T-helper 22 cell (primary cell): ENCODE measurements at regions not wholly inside any gene's neighbourhood (a gene's known extent, or its start where the extent isn't known, plus 50 kb on each side); places are given as distances from the start of the nearest gene placed in this dataset.

Experiments
- DNase-seq: peaks from one replicate; pipeline ENCODE4 v3.0.0-alpha.2; 2020; ENCODE audit warnings: low read depth

DNA sequence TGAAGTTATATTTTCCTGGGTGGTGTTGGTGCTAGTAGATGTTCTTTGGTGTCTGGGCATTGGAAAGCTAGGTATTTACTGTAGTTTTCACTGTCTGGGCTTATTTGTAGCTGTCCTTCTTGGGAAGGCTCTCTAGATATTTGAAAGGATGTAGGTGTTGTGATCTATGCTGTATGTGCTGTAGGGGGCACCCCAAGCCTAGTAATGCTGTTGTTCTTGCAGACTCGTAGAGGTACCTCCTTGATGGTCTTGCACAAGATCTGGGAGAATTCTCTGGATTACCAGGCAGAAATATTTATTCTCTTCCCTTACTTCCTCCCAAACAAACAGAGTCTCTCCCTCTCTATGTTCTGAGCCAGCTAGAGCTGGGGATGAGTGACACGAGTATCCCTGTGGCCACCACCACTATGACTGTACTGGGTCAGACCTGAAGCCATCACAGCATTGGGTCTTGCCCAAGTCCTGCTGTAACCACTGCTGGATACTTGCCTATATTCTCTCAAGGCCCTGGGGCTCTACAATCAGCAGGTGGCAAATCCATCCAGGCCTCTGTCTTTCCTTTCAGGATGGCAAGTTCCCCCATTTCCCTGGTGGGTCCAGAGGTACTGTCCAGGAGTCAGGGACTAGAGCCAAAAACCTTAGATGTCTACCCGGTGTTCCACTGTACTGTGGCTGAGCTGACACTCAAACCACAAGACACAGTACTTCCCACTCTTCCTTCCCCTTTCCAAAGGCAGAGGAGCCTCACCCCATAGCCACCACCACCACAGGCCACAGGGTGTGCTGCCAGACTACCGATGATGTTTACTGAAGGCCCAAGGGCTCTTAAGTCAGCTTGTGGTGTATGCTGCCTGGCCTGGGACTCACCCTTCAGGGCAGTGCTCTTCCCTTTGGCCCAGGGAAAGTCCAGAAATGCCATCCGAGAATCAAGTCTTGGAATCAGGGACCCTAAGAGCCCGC lies 195.2 kb upstream of the DPPA4 start:
- DNase-seq = no peak

DNA sequence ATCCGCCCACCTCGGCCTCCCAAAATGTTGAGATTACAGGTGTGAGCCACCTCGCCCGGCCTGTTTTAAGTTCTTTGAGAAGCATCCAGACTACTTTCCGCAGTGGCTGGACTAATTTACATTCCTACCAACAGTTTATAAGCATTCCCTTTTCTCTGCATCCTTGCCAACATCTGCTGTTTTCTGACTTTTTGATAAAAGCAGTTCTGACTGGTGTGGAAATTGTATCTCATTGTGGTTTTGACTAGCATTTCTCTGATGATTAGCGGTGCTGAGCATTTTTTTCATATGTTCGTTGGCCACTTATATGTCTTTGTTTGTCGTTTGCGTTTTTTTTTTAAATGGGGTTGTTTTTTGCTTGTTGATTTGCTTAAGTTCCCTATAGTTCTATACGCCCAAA lies 208.4 kb upstream of the DPPA4 start:
- no peak for DNase-seq

DNA sequence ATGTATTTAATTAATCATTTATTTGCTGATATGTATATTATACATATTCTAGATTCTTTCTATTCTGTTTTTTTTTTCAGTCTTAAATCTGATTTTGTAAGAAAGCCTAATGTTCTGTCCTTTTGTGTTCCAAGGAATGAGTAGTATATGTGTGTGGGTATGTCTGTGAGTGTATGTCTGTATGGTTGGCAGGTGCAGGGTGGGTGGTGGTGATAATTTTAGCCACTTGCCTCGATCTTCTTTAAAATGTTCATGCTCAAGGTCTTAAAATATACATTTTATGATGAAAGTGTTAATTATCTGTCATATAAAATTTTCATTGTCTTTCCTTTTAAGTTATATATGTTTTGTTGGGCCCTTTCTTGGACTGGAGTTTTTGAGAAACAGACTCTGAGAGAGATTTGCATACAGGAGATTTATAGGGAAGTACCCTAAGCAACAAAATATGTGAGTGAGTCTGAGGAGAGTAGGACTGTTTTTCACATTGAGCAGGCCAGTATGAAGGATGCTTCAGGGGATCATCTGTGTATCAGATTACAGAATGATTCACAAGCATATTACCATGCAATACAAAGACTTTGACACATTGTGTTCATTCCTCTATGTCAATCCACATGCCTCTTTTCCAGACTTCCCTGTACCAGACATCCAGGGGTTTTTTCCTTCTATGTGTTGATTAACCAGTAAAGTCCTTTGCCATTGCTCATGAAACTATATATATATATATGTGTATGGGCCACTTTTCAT lies 211.0 kb upstream of the DPPA4 start:
- DNase-seq = no peak

DNA sequence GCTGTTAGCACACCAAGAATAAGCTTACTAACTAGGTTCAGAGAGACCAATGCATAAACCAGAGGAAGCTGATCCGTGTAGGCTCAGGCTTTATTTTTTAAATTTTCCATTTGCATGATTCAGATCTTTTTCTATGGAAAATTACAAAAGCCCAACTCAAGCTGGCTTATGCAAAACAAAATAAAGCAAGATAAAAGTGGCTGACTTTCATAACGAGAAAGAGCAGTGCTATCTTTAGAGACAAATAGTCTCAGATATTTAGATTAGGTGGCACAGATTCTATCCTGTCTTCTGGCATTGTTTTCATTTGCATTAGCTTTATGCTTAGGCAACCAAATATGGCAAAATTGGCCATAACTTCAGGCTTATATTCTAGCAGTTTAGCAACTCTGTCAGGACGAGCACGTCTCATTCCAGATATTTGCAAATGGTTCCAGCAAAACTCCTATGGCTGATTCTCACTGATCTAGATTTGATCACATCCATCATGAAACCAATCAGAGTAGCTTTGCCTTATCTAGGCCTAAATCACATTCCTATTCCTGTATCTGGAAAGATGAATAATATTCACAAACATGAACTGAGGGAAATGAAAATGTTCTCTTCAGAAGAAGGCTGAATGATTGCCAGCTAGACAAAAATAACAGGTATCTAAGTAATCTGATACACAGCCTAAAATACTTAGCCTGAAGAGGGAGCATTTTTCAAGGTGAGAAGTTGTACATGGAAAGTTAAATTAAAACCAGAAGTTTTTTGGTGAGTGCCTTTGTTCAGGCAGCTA lies 216.4 kb upstream of the DPPA4 start:
- no peak for DNase-seq

DNA sequence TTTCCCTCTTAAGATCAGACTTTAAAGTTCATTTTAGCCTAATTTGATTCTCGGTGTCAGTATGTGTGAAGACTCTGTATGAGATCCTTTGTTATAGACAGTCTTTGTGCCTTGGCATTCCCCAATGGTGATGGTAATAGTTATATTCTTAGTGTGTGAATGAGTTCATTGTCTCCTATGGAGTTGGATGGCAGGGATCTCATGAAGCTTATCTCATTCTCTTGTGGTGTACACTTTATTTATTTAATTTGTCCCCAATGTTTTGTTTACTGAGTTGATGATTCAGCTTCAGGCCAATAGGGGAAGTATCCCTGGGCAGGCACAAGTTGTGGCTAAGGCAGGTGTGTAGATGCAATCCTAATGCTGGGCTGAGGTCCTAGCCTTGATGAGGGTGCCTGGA lies 222.0 kb upstream of the DPPA4 start:
- no peak for DNase-seq

DNA sequence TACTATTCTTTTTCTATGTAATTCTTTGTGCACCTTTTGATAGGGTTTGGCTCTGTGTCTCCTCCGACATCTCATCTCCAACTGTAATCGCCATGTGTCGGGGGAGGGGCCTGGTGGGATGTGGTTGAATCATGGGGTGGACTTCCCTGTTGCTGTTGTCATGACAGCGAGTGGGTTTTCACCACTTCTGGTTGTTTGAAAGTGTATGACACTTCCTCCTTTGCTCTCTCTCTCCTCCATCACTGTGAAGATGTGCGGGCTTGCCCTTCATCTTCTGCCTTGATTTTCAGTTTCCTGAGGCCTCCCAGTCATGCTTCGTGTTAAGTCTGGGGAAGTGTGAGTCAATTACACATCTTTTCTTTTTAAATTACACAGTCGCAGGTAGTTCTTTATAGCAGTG lies 225.8 kb upstream of the DPPA4 start:
- no peak for DNase-seq

DNA sequence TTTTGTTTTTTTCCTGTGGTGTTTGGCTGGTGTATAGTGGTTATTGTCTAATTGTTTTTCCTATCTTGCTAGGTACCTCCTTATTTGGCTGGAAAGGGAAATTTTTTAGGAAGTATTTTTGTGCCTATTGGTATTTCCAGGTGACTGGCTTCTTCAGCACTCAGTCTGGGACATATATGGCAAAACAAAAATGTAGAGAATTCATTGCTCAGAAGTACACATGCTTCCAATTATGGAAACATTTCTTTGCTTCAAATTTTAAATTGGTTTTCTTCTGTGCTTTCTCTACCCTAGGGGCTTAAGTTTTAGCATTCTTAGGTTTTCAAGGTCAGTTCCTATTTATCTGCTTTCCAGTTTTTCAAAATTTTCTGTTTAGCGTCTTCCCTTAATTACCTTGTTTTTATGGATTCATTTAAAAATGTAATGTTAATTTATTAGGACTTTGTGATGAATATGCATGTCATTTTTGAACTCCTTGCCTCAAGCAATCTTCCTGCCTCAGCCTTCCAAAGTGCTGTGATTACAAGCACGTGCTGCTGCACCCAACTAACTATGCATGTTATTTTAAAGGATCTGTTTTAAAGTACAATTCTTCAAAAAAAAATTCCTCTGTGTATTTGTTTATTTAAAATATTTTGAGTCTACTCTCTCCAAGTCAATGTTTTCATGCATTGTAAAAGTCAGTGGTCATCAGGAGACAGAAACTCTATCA lies 231.9 kb upstream of the DPPA4 start:
- no peak for DNase-seq

DNA sequence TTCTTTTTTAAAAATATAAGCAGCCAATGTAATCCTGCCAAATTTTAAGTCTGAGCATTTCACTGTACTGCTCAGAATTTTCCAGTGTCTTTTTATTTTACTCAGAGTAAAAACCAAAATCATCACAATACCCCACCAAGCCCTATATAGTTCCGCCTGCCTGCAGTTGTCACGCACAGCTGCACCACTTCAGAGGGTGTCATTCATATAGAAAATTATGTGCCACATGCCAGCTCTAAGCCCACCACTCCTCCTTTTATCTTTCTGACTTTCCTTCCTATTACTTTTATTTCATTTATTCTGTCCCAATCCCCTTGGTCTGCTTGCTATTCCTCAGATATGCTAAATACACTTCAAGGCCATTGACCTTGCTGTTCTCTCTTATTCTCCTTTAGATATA lies 233.1 kb upstream of the DPPA4 start:
- DNase-seq = no peak

DNA sequence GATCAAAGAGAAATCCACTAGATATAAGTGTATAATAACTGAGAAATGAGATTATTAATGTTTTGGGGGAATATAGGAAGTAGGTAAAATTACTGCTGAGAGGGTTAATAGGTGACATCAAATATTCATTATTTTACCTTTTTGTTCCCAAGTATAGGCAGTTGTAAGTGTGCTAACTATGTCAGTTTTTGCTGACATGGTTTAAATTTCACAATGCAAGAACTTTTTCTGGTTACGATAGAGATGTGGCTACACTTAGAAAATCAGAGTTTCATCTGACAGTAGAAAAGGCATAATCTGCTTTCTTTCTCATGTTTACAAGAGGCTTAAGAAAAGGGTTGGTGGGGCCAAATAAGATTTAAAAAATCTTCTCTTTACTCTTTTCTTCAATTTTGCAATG lies 235.0 kb upstream of the DPPA4 start:
- no peak for DNase-seq

DNA sequence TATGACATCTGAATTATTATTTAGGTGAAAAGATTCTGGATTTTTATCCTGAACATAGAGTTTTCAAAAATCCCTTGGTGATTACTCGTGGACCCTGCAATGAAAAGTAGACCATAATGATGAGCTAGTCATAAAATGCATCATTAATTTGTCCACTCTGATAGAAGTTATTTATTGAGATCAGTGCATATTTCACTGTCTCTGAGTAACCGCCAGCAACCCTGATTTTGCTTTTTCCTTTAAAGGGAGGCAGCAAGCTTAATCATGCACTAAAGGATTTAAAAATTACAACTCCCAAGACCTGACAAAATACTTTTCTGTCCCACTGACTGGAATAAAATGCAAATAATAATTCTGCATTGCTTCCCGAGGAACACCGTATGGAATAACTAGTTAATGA lies 259.6 kb upstream of the DPPA4 start:
- DNase-seq = no peak

DNA sequence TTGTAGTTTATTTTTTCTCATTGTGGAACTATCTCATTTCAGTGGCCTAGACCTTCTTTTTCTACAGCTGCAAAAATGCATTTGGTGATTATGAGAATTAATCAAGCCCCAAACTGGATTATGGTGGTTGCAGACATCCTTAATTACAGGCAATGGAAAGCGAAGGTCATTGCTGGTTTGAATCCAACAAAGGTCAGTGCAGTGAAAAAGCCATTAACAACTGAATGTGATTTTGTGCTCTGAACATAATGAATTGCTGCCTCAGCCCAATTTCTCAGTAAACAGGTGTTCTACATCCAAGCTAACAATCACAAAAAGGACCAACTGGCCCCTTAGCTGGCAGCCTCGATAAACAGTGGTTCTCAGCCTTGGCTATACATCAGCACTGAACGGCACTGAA lies 260.1 kb upstream of the DPPA4 start:
- no peak for DNase-seq

DNA sequence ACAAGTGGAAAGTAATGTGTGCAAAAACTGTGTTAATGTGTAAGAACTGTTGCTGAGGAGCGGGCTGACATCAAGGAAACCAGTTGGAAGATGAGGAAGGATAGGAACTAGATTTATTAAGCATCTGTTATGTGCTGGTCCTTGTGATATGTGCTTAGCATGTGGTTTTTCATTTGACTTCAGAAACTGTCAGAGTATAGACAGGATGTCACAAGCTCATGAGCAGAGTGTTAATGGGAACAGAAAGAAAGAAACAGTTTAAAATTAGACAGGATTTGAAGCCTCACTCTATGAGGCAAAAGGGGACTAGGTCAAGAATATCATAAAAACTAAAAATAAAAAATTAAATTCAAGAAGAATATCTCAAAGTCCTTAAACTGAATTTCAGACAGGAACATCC lies 270.6 kb upstream of the DPPA4 start:
- DNase-seq = no peak

DNA sequence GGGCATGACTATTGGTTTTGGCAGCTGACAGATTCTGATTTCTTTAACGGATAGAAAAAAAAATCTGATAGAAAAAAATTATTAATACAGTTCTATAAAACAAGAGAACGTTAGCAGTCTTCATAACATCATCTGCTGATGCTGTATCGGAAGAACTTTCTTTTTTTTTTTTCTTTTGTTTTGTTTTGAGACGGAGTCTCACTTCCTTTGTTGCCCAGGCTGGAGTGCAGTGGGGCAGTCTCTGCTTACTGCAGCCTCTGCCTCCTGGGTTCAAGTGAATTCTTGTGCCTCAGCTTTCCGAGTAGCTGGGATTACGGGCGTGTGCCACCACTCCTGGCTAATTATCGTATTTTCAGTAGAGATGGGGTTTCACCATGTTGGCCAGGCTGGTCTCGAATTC lies 271.2 kb upstream of the DPPA4 start:
- no peak for DNase-seq

DNA sequence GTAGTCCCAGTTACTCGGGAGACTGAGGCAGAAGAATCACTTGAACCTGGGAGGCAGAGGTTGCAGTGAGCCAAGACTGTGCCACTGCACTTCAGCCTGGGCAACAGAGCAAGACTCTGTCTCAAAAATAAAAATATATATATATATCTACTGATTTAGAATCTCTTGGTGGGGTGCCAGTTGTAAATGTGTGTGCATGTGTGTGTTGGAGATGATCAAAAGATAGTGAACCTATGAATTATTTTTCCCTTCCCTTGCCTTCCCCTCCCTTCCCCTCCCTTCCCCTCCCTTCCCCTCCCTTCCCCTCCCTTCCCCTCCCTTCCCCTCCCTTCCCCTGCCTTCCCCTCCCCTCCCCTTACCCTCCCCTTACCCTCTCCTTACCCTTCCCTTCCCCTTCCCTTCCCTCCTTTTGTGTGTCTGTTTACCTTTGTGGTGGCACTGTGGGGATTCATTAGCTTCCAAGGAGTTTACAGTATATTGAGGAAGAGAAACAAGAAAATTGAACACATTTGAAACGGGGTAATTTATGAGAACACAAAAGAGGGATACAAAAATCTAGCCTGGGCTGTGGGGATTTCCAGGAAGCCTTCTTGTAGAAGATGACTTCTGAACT lies 281.5 kb upstream of the DPPA4 start:
- no peak for DNase-seq

DNA sequence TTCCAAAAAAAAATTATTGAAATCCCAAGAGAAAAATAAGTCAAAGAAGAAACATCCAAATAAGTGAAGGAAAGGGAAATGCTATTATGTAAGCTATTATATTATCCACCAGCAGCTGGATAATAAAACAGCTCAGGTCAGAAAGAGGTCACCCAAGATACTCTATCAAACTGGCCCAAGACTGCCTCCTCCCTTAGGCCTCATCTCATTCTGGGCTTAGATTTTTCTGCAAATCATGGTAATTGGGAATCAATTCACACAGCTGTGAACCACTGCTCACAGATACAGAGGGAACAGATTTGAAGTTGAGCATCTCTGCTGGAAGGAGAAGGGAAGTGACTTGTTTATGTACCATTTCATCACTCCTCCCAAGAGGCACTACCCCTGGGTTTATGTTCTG lies 294.6 kb upstream of the DPPA4 start:
- no peak for DNase-seq

DNA sequence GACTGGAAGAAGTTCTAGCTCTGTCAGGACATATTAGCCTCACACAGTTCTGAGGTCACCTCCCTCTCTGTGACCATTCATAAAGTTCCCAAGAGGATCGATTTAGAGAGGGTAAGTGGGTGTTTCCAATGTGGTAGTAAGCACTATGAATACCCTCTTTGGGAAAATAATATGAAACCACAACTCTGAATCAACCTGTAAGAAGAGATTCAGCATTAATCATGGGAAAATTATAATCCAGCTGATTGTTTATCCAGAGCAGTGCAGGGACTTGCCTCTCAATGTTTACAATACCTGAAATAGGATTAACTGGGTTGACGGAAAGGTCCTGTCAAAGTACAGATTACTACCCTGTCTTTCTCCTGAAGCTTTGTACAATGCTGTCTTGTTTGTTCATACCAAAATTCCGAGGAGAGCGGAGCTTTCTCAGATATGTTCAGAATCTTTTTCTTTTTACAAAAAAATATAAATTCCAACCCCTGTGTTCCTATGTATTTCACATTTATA lies 302.9 kb upstream of the DPPA4 start:
- DNase-seq = no peak

DNA sequence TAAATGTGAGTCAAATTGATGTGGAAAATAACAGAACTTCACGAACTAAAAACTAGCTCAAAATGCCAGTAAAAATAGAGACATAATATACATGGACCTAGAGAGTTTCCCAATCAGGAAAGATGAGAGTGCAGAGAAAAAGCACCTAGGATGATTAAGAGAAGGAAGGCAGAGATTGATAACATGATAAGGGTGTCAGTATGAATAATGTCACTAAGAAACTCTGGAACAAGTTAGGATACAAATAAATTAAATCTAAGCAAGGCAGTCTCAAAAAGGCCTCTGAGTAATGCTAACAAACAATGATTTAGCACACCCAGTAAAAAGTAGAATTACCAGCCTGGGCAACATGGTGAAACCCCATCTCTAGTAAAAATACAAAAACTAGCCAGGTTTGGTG lies 304.7 kb upstream of the DPPA4 start:
- no peak for DNase-seq

DNA sequence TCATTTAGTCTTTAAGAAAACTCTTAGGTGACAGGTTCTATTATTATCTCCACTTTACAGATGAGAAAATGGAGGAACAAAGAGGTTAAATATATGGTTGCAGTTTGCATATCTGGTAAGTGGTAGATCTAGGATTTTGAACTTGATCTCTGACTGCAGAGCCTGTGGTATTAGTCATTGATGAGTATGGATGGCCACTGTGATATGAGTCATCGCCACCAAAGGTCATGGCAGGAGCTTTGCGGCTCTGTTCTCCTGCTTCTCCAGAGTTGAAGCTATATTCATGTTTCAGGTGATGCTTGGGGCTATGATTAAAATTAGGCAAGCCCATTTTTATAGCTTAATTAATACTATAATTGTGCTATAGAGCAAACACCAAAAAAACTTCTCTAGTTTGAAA lies 306.2 kb upstream of the DPPA4 start:
- no peak for DNase-seq

DNA sequence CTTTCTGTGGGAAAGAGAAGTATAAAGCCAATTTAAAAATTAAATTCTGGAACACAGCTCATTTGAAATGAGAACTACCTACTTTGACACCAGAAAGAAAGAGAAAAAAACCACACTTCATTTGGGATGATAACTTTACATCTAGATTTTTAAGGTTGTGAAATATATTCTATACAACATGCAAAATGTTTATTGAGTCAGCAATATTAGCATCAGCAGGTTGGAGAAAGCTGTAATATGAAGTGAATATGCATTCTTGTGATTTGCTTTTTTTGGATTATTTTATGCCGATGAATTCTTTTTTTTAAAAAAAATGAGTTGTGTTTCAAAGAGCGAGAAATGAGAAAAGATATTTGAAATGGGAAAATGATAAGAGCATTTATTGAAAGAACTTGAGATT lies 307.0 kb upstream of the DPPA4 start:
- no peak for DNase-seq

DNA sequence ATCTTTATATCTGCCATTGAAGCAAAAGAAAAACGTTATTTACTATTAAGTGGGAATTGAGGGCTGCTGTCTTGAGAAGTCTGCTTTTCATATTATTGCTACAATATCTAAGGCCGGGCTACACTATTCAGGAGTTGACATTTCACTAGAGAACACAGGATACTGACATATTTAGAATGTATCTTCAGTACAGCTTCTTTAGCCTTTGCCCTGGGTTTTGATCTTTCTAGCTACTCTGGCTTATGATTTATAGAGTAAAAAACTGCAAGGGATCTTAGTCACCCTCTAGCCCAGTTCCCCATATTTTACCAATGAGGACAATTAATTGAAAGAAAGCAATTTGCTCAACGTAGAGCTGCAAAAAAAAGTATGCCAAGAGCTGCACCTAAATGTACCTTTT lies 307.4 kb upstream of the DPPA4 start:
- DNase-seq = no peak

DNA sequence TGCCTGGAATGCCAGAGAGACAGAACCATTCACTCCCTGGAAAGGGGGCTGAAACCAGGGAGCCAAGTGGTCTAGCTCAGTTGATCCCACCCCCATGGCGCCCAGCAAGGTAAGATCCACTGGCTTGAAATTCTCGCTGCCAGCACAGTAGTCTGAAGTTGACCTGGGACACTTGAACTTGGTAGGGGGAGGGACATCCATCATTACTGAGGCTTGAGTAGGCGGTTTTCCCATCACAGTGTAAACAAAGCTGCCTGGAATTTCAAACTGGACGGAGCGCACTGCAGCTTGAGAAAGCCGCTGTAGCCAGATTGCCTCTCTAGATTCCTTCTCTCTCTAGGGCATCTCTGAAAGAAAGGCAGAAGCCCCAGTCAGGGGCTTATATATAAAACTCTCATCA lies 310.7 kb upstream of the DPPA4 start:
- no peak for DNase-seq
